HG03095 (cell line): ENCODE measurements at regions not wholly inside any gene's neighbourhood (a gene's known extent, or its start where the extent isn't known, plus 50 kb on each side); places are given as distances from the start of the nearest gene placed in this dataset.
"Not testable (repeated sequence)": the region's sequence is repeated elsewhere in the genome, so short reads cannot be mapped to it uniquely, and the experiment has no call there.

Experiments
- ATAC-seq: cut with Tn5 transposase; IDR thresholded peaks from one replicate; pipeline ENCODE4 v1.9.1; 2021; ENCODE audit warnings: moderate library complexity; ENCODE audit not compliant: unreplicated experiment

GRCh38 chr6:57708061-57708460 is 390.6 kb downstream of the PRIM2 start:
- ATAC-seq: not testable (repeated sequence)

GRCh38 chr6:57722546-57722945 is 405.1 kb downstream of the PRIM2 start:
- not testable (repeated sequence) for ATAC-seq

- ATAC-seq: not testable (repeated sequence)
Observed at GRCh38 chr6:57723815-57724401, 406.5 kb downstream of the PRIM2 start.

GRCh38 chr6:57729407-57729806 is 412.0 kb downstream of the PRIM2 start:
- not testable (repeated sequence) for ATAC-seq

- ATAC-seq: not testable (repeated sequence)
Observed at GRCh38 chr6:57730726-57731125, 413.3 kb downstream of the PRIM2 start.

GRCh38 chr6:57747716-57748115 is 430.3 kb downstream of the PRIM2 start:
- not testable (repeated sequence) for ATAC-seq

- not testable (repeated sequence) for ATAC-seq
Observed at GRCh38 chr6:57759850-57760249, 442.4 kb downstream of the PRIM2 start.

GRCh38 chr6:57792720-57793397 is 475.4 kb downstream of the PRIM2 start:
- not testable (repeated sequence) for ATAC-seq

GRCh38 chr6:57793398-57793762 is 475.9 kb downstream of the PRIM2 start:
- not testable (repeated sequence) for ATAC-seq

GRCh38 chr6:57799703-57800479 is 482.5 kb downstream of the PRIM2 start:
- ATAC-seq: not testable (repeated sequence)

- ATAC-seq: not testable (repeated sequence)
Observed at GRCh38 chr6:57808581-57808980, 491.2 kb downstream of the PRIM2 start.

- ATAC-seq: not testable (repeated sequence)
Observed at GRCh38 chr6:57809454-57809853, 492.0 kb downstream of the PRIM2 start.

- ATAC-seq: not testable (repeated sequence)
Observed at GRCh38 chr6:57813271-57814075, 496.0 kb downstream of the PRIM2 start.

GRCh38 chr6:57815826-57816225 is 498.4 kb downstream of the PRIM2 start:
- ATAC-seq: not testable (repeated sequence)

GRCh38 chr6:57821325-57821724 is 503.9 kb downstream of the PRIM2 start:
- not testable (repeated sequence) for ATAC-seq

- not testable (repeated sequence) for ATAC-seq
Observed at GRCh38 chr6:57822448-57822847, 505.0 kb downstream of the PRIM2 start.

GRCh38 chr6:57822896-57823358 is 505.5 kb downstream of the PRIM2 start:
- ATAC-seq: no peak

GRCh38 chr6:57837622-57838209 is 520.3 kb downstream of the PRIM2 start:
- ATAC-seq: not testable (repeated sequence)

GRCh38 chr6:57841551-57841950 is 524.1 kb downstream of the PRIM2 start:
- ATAC-seq: not testable (repeated sequence)

GRCh38 chr6:57853745-57854407 is 536.4 kb downstream of the PRIM2 start:
- ATAC-seq: not testable (repeated sequence)
